ENCODE measurements at regions not wholly inside any gene's neighbourhood (a gene's known extent, or its start where the extent isn't known, plus 50 kb on each side); places are given as distances from the start of the nearest gene placed in this dataset.
"Not testable (repeated sequence)": the region's sequence is repeated elsewhere in the genome, so short reads cannot be mapped to it uniquely, and the experiment has no call there.

DNA sequence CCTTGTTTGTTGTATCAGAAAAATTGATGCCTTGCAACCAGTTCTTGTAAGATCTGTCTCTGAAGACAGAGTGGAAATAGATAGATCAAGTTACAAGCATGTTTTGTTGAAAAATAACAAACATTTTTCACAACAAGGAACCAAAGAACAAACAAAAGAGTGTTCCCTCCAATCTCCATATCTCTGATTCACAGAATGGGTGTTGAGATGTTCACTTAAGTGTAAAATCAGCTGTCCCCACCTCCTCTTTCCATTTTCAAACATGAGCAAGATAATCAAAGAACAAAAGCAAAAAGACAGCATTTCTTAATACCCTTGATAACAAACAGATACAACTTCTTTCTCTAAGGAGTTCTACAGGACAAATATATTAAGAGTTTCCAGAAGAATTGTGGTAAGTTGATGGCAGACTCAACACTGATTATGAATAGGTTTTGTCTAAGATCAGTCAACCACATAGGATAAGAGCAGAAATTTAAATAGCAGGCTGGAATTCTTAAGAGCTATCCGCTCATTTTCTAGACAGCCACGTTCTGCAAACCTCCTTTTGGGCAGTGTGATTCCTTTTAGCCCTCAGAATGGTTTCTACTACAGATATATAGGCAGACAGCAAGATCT is 970.9 kb upstream of the AUTS2 start:
- Histone ChIP-seq H3K27ac (no peak overlapping the region), H3K4me3 (ENCODE audit: low read depth, low read length) (no peak overlapping the region), H3K79me2 (no peaks in the 10 kb centered on the region), H3K4me2 (ENCODE audit: low read length) (no peak overlapping the region), H3K9ac (no peak overlapping the region), H3K27me3 (ENCODE audit: control insufficient read depth, insufficient read depth, low read length) (no peaks in the 10 kb centered on the region), H3K4me1 (no peaks in the 10 kb centered on the region), H3K9me3 (ENCODE audit: control insufficient read depth, low read length) (no peaks in the 10 kb centered on the region), H3K36me3 (ENCODE audit: control insufficient read depth, insufficient read depth, low read length) (no peaks in the 10 kb centered on the region), H2AFZ (no peak overlapping the region)
- TF ChIP-seq, protein P1, sequence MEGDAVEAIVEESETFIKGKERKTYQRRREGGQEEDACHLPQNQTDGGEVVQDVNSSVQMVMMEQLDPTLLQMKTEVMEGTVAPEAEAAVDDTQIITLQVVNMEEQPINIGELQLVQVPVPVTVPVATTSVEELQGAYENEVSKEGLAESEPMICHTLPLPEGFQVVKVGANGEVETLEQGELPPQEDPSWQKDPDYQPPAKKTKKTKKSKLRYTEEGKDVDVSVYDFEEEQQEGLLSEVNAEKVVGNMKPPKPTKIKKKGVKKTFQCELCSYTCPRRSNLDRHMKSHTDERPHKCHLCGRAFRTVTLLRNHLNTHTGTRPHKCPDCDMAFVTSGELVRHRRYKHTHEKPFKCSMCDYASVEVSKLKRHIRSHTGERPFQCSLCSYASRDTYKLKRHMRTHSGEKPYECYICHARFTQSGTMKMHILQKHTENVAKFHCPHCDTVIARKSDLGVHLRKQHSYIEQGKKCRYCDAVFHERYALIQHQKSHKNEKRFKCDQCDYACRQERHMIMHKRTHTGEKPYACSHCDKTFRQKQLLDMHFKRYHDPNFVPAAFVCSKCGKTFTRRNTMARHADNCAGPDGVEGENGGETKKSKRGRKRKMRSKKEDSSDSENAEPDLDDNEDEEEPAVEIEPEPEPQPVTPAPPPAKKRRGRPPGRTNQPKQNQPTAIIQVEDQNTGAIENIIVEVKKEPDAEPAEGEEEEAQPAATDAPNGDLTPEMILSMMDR (IDR thresholded peaks at IDR 0.05), result no peak

DNA sequence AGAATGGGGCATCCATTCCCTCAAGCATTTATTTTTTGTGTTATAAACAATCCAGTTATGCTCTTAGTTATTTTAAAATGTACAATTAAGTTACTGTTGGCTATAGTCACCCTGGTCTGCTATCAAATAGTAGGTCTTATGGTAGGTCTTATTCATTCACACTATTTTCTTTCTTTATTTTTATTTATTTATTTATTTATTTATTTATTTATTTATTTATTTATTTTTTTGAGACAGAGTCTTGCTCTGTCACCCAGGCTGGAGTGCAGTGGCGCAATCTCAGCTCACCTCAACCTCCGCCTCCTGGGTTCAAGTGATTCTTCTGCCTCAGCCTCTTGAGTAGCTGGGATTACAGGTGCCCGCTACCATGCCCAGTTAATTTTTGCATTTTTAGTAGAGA is 967.4 kb upstream of the AUTS2 start:
- not testable (repeated sequence) for H3K36me3 ChIP-seq (ENCODE audit: control insufficient read depth, insufficient read depth, low read length); H3K4me2 ChIP-seq (ENCODE audit: low read length); H3K79me2 ChIP-seq; H3K9ac ChIP-seq; H2AFZ ChIP-seq; H3K27me3 ChIP-seq (ENCODE audit: control insufficient read depth, insufficient read depth, low read length); H3K4me1 ChIP-seq; H3K4me3 ChIP-seq (ENCODE audit: low read depth, low read length); H3K27ac ChIP-seq; H3K9me3 ChIP-seq (ENCODE audit: control insufficient read depth, low read length)

DNA sequence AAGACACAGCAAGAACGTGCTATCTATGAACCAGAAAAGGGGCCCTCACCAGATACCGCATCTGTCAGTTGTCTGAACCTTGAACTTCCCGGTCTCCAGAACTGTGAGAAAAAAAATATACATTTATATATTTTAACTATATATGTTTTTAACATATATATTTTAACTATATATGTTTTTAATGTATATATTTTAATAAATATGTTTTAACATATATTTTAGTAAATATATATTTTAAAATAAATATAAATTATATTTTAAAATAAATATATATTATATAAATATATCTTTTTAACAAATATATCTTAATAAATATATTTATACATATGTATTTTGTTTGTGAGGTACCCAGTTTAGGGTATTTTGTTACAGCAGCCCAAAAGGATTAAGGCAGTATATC is 958.2 kb upstream of the AUTS2 start:
- no peak overlapping the region for H3K4me3 ChIP-seq (ENCODE audit: low read depth, low read length)
- H2AFZ ChIP-seq, result no peak overlapping the region
- no peaks in the 10 kb centered on the region for H3K9me3 ChIP-seq (ENCODE audit: control insufficient read depth, low read length)
- TF ChIP-seq, protein P1 (IDR thresholded peaks at IDR 0.05), result no peak
- no peaks in the 10 kb centered on the region for H3K36me3 ChIP-seq (ENCODE audit: control insufficient read depth, insufficient read depth, low read length)
- H3K9ac ChIP-seq, result no peak overlapping the region
- H3K4me1 ChIP-seq, result no peaks in the 10 kb centered on the region
- H3K79me2 ChIP-seq, result no peaks in the 10 kb centered on the region
- H3K27me3 ChIP-seq (ENCODE audit: control insufficient read depth, insufficient read depth, low read length), result no peaks in the 10 kb centered on the region
- no peak overlapping the region for H3K27ac ChIP-seq
- no peak overlapping the region for H3K4me2 ChIP-seq (ENCODE audit: low read length)

DNA sequence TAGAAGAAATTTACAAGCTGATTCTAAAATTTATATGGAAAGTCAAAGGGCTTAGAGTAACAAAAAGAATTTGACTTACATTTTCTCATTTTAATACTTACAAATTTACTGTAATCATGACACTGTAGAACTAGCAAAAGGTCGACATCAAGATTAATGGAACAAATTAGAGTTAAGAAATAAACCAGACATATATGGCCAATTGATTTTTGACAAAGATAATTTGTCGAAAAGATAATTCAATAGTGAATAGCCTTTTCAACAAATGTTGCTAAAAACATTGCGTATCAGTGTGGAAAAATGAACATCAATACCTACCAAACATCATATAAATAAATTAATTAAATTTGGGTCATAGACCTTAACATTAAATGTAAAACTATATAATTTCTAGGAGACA is 955.5 kb upstream of the AUTS2 start:
- Histone ChIP-seq H3K79me2 (no peaks in the 10 kb centered on the region), H3K4me3 (ENCODE audit: low read depth, low read length) (no peak overlapping the region), H2AFZ (no peak overlapping the region), H3K27me3 (ENCODE audit: control insufficient read depth, insufficient read depth, low read length) (no peaks in the 10 kb centered on the region), H3K36me3 (ENCODE audit: control insufficient read depth, insufficient read depth, low read length) (no peaks in the 10 kb centered on the region), H3K4me2 (ENCODE audit: low read length) (no peak overlapping the region), H3K27ac (no peak overlapping the region), H3K4me1 (no peaks in the 10 kb centered on the region), H3K9me3 (ENCODE audit: control insufficient read depth, low read length) (no peaks in the 10 kb centered on the region), H3K9ac (no peak overlapping the region)
- TF ChIP-seq, protein P1 (IDR thresholded peaks at IDR 0.05), result no peak

DNA sequence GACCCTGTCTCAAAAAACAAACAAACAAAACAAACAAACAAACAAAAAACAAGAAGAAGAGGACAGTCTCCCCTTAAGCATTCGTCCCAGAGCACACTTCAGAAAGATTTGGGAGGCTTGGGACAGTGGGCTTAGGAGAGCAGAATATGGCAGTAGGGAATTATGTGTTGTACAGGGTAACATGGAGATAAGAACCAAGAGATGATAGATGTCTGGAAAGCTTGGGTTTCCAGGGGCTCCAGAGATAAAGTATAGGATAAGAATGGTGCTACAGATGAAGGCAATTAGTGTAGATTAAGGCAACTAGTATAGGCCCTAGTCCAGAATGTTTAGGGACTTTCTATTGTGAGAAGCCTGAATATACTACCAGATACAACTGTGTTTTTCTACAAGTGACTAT is 934.9 kb upstream of the AUTS2 start:
- no peak overlapping the region for H3K4me3 ChIP-seq (ENCODE audit: low read depth, low read length)
- no peaks in the 10 kb centered on the region for H3K36me3 ChIP-seq (ENCODE audit: control insufficient read depth, insufficient read depth, low read length)
- H3K27ac ChIP-seq, result no peak overlapping the region
- TF ChIP-seq, protein P1 (IDR thresholded peaks at IDR 0.05), result no peak
- H2AFZ ChIP-seq, result no peak overlapping the region
- H3K27me3 ChIP-seq (ENCODE audit: control insufficient read depth, insufficient read depth, low read length), result no peaks in the 10 kb centered on the region
- H3K79me2 ChIP-seq, result no peaks in the 10 kb centered on the region
- H3K4me2 ChIP-seq (ENCODE audit: low read length), result no peak overlapping the region
- no peaks in the 10 kb centered on the region for H3K9me3 ChIP-seq (ENCODE audit: control insufficient read depth, low read length)
- H3K4me1 ChIP-seq, result no peaks in the 10 kb centered on the region
- H3K9ac ChIP-seq, result no peak overlapping the region
